ENCODE measurements at regions not wholly inside any gene's neighbourhood (a gene's known extent, or its start where the extent isn't known, plus 50 kb on each side); places are given as distances from the start of the nearest gene placed in this dataset.

- DNase-seq = no peak
These were observed 255.8 kb upstream of the HNRNPA3 start for GRCh38 chr2:176956791-176957190.

DNA sequence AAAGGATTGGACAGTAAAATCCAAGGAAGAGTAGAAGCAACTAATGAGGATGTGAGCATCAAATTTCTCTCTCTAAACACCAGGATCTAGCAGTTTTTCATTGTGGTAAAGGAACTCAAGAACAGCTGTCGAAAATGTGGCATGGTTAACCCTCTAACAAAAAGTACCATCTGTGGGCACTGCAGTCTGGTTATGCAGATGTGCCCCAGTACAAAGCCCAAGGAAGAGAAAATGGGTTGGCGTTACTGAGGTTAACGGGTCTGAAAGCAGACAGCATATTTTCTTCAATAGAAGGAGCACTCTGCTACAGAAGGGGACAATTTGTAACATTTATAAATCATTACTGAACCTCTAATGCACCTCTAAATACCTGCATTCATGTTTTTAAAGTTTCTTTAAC, 253.0 kb upstream of the HNRNPA3 start:
- DNase-seq = no peak

DNA sequence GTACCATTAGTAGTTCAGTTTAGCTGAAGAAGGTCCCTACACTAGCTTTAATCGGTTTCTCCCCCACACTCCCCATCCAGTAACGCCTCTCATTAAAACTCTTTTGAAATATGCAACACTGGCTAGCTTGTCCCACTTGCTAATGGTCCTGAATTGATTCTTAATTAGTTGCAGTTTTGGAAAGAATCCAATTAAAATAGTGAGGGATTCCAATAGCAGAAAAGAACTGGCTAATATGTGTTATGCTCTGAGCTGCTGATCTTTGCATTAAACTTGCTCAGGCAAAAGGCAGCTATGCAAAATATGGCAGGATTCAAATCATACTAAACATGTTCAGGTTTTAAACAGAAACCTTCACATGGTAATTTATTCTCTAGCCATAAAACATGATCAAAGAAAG, 252.5 kb upstream of the HNRNPA3 start:
- no peak for DNase-seq

DNA sequence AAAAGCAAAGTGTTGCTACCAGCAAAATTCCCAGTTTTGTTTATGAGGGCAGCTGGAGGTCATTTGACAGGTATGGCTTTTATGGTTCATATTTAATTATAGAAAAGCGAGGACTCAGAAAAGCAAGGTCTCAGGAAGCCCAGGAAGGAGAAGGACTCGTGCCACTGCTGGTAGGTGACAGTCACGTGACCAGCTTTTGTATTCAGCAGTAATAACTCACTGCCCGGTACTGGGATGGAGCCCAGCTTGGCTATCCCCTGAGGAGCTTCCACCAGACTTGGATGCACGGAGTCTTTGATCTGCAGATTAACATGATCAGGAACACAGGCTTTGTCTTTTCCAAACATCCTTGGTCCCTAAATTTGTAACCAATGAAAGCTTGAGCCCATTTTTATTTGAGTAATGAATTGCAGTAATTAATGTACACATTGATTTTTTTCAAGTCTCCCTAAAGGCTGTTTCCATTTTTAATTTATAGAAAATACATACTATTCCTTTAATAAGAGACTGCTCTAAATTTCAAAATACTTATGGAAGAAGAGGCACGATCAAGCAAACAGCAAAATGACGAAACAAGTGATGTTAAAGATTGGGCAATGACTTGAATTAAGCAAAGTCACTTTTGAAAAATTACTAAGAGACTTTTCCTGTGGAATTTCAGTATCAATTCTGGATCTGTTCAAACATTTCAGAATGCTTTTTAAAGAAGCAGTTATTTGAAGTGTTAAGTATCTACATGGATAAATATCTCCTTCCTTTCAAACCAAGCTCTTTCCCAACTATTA, 251.7 kb upstream of the HNRNPA3 start:
- DNase-seq = no peak

DNA sequence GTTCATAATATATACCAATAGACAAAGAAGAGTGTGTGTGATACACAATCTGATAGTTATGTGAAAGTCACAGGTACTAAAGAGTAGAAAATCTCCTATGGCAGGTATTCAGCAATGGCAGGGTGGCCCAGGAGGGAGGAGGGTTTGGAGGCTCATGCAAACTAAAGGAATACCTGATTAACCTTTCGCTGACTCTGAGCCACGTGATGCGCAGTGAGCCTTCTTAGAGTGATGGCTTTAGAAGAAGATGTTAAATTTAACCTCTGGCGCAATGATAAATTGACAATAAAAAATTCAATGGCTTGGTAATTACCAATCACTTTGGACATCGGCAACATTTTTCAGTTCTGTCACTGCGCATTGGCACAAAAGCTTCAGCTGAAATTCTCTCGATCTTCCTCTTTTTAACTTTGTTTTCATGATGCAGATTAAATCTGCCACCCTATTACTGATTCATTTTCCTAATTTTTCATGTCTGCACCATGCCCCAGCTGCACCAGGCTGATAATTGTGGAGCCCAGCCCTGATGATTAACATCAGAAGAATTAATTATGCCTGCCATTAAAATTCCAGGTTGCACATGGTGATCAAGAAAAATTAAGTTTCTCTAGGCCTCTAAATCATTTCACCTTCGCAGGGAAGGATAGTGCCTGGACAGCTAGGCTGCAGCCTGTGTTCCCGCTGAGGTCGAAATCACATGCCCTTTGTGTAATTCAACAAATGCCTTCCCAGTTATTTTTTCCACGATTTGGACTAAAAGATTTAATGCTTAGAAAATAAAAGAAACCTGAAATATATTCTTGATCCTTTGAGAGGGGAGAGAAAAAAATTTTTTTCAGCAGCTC, 250.6 kb upstream of the HNRNPA3 start:
- no peak for DNase-seq

GRCh38 chr2:176963568-176964287, 248.9 kb upstream of the HNRNPA3 start:
- DNase-seq = no peak

DNA sequence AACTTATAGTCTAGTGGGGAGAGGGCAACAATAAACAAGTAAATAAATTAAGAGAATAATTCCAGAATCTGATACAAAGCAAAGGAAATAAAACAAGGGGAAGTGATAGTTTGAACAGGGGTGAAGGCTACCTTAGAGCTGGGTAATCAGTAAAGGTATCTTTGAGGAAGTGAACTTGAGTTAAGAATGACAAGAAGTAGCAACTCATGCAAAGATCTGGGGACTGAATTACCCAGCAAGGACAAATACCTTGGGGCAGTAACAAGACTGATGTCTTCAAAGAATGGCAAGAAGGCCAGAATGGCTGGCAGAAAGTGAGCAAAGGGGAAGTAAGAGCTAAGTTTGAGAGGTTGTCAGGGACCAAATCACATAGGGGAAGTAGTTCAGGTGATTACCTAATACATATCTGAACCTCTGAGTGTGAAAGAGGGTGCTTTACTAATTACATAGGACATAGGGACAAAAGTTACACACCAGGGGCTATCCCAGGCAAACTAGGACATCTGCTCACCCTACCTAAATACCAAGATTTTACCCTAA, 244.6 kb upstream of the HNRNPA3 start:
- DNase-seq = no peak

- DNase-seq = no peak
These were observed 242.8 kb upstream of the HNRNPA3 start for GRCh38 chr2:176969642-176970359.

DNA sequence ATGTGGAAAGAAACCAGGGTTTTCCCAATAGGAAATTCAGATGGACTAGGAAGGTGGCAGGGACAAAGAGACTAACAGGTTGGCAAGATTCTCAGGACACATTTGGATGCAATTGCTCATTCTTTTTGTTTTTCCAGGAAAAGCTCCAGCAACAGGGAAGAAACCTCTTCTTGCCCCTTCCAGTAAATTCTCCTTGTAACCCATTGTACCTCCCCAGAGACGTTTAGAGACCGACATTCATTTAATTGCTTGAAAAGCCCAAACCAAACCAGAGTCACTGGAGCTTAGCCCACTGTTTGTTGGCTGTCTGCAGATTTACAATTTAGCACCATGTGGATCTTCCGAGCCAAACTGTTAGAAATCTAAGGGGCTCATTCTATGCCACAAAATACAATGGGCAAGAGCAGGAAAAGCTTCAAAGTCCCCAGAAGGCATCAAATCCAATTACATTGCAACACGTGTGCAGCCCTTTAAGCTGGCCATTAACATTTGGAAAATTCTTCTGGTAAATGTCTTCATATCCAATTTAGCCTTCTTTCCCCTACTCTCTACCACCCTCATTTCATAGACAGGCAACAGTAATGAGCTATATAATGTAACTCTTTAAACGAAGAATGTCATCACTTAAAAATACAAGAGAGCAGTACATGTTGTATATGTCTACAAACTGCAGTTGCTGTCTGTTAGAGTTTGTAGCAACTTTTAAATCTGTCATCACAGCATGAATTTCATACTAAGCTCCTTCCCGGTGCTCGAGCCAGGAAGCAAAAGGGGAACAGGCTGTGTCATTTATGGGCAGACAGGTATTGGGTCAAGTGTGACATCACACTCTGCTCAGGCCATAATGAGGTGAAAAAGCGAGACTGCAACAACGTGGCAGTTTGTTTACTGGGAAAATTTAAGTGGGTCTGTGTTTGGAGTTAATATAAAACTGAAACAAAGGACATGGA, 235.6 kb upstream of the HNRNPA3 start:
- DNase-seq = no peak

DNA sequence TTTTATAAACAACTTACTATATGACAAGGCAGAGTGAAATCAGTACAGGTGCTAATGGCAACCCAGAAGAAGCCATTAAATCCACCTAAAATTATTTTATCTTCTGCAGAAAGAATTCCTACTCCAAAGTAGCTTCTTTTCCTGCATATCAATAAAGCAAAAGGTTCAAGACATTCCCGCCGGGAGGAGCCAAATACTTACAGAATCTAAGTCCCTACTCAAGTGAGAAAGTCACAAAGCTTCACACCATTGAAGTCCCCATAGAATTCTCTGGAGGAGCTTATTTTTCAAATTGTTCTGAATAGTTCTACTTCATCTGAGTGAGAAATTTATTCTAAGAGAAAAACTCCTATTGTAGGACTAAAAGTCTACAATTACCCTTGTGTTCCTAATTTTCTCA, 233.7 kb upstream of the HNRNPA3 start:
- DNase-seq = no peak

DNA sequence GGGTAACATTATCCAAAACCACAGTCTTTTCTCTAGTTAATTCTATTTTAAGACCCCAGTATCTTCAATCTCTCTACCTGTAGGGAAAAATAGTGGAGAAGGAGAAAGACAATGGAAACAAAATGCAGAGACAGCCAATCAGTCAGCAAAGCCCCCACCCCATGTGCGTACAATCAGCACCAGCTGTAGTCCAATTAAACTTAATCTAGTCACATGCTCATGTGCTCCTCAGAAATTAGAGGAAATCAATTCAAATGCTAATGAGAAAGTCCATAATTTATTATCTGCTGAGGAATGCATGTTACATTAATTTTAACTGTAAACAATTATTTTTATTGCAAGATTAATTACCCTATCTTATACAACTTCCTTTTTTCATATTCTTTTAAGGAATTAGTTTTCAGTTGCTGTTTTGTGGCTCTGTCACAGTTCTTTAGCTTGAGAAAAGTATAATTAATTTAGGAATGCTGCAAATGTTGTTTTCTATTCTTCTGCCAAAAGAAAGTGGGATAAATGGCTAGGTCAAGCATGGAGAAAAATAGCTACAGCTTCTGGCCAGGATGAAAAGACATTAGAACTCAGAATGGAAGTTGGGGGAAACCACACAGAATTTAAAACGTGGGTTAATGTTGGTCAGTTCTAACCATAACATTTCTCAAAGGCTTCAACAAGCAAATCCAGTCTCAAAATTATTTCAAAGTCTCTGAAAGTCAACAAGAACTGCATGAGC, 232.4 kb upstream of the HNRNPA3 start:
- no peak for DNase-seq

DNA sequence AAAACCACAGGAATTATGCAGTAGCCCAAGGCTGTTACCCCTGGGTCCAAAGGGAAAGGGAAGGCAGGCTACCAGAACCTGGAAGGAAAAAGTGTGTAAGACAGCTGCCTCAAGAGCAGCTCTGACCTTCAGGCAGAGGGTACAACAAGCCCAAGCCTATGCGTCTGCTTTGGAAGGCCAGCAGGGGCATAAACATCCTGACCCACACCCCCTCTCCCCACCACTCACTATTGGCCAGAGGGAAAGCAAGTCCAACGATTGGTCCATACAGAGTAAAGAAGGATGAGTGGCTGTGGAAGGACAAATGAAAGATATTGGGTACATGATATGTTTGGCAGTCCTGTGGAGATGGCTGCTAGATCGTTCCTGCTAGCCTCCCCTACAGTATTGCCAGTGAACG, 227.6 kb upstream of the HNRNPA3 start:
- DNase-seq = no peak

GRCh38 chr2:176985871-176986270, 226.7 kb upstream of the HNRNPA3 start:
- no peak for DNase-seq

DNA sequence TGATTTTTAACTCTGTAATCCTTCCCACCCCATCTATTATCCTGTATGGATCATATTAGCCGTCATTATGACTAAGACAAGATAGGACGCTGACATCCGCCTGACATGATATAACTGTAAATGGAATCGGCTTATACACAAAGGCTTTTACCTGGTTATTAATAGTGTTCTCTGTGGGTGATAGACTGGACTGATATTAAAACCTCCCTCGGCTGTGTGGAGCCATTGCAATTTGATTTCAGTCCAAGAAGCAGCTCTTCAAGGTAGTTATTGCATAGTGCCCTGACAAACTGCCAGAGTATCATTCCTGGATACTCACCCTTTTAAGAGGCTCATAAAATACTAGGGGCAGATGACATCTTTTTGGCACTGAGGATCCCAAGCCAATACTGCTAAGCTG, 226.1 kb upstream of the HNRNPA3 start:
- no peak for DNase-seq

GRCh38 chr2:176991411-176991810, 221.2 kb upstream of the HNRNPA3 start:
- no peak for DNase-seq

DNA sequence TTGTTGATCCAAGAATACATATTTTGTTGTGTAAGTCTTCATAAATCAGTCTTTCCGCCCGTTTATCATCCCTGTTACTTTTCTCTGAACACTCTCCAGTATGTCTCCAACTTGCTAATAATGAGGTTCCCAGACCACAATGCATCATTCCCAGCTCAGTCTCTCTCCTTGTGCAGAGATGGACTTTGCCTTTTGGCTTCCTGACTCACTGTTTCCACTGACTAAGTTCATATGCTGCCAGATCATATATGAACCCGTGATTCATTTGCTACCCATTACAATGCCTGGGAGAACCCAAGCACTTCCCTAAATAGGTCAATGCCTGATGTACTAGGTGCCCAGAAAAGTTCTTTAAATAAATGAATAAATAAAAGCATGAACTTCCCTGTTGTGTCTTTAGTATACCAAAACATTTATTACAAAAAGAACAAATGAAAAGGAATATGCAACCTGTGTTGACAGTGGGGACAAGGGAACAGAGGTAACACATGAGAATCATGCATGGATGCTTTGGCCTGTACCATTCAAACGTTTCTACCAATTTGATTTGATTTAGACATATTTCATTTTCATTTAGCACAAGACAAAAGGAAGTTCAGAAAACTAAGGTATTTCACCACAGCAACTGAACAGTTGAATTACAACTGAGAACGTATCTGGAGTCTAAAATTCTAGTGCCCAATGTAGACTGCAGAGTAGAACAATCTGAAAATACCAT, 215.4 kb upstream of the HNRNPA3 start:
- DNase-seq = no peak

DNA sequence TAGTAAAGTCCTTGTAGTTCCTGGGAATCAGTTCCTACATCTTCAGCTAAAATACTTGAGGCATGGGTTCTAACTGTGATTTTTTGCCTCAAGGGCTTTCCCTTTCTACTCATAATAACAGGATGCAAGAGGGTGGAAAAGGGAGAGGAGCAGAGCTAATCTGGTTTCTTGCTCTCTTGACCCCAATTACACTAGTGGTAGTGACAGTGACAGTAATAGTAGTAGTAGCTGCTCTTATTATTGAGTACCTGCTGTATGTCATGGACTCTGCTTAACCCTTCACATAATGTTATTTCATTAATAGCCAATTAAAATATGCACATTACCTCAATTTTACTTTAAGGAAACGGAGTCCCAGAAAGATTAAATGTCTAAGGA, 214.8 kb upstream of the HNRNPA3 start:
- no peak for DNase-seq

DNA sequence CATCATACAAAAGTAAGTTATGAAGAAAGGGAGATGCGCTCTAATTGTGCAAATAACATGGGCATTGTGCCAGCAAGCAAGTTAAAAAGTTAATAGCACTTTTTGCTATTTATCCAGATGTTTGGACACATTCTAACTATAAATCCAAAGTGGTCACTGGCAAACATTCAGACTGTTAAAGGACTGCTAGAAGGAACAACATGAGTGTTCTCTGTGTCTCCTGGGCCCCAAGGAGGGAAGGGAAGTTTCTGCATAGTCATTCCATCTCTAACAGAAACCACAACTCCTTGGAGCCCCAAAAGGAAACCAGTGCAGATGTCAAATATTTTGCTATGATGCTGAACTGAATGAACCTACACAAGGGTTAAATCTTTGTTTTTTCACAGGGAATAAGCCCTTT, 213.3 kb upstream of the HNRNPA3 start:
- DNase-seq = no peak

DNA sequence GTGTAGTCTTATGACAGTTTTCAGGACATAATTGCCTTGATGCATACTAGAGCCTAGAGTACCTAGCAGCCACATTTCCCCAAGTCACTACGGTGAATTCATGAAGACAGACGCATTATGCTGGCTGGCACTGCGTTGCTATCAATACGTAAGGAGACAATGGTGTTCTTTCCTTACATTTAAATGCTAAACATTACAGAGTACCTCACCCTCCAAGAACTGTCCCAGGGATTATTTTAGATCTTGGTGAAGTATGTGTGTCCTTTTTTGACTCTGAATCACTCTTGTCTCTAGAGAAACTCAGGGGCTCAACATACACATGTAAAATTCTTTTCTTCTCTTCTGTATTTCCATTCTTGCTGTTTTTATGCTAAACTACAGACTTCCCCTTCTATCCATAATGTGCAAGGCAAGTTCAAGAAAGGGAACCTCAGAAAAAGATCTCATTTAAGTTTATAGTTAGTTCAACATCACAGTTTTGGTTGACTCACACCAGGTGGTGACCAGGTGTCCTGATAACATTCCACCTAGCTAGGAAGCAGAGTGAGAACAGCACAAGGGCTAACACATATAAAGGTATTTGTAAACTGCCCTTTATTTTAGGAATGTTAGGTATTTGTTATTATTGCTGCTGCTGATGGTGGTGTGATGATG, 212.4 kb upstream of the HNRNPA3 start:
- DNase-seq = no peak

- no peak for DNase-seq
These were observed 211.9 kb upstream of the HNRNPA3 start for GRCh38 chr2:177000715-177001072.

Data from NCI-H446 (cell line).